MCF 10A (cell line): ENCODE measurements at regions not wholly inside any gene's neighbourhood (a gene's known extent, or its start where the extent isn't known, plus 50 kb on each side); places are given as distances from the start of the nearest gene placed in this dataset.

Experiments
- BruUV-seq: library from RNA; stranded (reverse); fragments of 400-500 nt; replicated peaks from 2 replicates; lab custom pipeline; 2021; lab: Mats Ljungman, UMichigan
- CTCF ChIA-PET: fragments of 300-600 bp; sonication (Branson Sonifier 250); formaldehyde crosslinking; extraction: SDS; loops from one replicate; lab custom pipeline; 2021; ENCODE audit warnings: antibody characterized with exemption, inconsistent platforms; lab: Yijun Ruan, JAX
- POLR2A ChIA-PET: fragments of 300-600, 350-650 bp; sonication (Branson Sonifier 250); formaldehyde crosslinking; extraction: SDS; loops from one replicate; lab custom pipeline; 2020; ENCODE audit warnings: antibody characterized with exemption, inconsistent platforms; lab: Yijun Ruan, JAX
- DNase-seq: peaks from one replicate; pipeline ENCODE4 v3.0.0-alpha.2; 2018; ENCODE audit not compliant: unreplicated experiment
- H3K27ac Mint-ChIP-seq: one replicate; pipeline ENCODE4 v1.8.0; 2022; ENCODE audit warnings: mild to moderate bottlenecking, low read depth, mixed read lengths; ENCODE audit not compliant: unreplicated experiment
- H3K27me3 Mint-ChIP-seq: one replicate; pipeline ENCODE4 v1.8.0; 2022; ENCODE audit warnings: mixed read lengths; ENCODE audit not compliant: insufficient read depth, unreplicated experiment
- H3K36me3 Mint-ChIP-seq: one replicate; pipeline ENCODE4 v1.8.0; 2022; ENCODE audit warnings: mild to moderate bottlenecking, moderate library complexity, mixed read lengths; ENCODE audit not compliant: insufficient read depth, unreplicated experiment
- H3K4me1 Mint-ChIP-seq: one replicate; pipeline ENCODE4 v1.8.0; 2022; ENCODE audit warnings: mixed read lengths; ENCODE audit not compliant: insufficient read depth, unreplicated experiment
- H3K4me3 Mint-ChIP-seq: one replicate; pipeline ENCODE4 v1.8.0; 2022; ENCODE audit warnings: mild to moderate bottlenecking, moderate library complexity, mixed read lengths; ENCODE audit not compliant: unreplicated experiment
- H3K9me3 Mint-ChIP-seq: one replicate; pipeline ENCODE4 v1.8.0; 2022; ENCODE audit warnings: mixed read lengths; ENCODE audit not compliant: unreplicated experiment
- intact Hi-C: fragments of 100-400 bp; cut with micrococcal nuclease; formaldehyde crosslinking; loops from 2 replicates; pipeline ENCODE4 v1.14.1; 2022
- TF ChIP-seq, protein P1 (sequence below): fragments of 200-600 bp; IDR thresholded peaks from one replicate; pipeline ENCODE4 v1.8.0; 2022; ENCODE audit warnings: antibody characterized with exemption, mild to moderate bottlenecking; ENCODE audit not compliant: unreplicated experiment

DNA sequence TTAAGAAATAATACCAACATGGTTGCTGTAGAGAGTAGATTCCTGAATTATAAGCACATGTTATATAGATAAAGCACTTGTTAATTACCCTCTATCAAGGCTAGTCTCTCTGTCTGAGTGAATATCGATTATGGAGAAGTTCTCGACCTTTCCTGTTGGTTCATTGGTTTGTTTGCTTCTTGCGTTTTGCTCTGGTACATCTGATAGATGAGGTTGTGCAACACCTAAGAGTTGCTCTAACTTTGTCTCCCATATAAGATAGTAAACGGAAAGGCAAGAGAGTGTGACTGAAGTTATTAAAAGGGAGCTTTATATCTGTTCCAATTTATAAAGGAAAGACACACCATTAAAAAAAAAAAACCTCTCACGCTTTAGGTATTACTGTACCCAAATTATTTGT, 69.0 kb downstream of the PYDC2 start:
- TF ChIP-seq, protein P1, sequence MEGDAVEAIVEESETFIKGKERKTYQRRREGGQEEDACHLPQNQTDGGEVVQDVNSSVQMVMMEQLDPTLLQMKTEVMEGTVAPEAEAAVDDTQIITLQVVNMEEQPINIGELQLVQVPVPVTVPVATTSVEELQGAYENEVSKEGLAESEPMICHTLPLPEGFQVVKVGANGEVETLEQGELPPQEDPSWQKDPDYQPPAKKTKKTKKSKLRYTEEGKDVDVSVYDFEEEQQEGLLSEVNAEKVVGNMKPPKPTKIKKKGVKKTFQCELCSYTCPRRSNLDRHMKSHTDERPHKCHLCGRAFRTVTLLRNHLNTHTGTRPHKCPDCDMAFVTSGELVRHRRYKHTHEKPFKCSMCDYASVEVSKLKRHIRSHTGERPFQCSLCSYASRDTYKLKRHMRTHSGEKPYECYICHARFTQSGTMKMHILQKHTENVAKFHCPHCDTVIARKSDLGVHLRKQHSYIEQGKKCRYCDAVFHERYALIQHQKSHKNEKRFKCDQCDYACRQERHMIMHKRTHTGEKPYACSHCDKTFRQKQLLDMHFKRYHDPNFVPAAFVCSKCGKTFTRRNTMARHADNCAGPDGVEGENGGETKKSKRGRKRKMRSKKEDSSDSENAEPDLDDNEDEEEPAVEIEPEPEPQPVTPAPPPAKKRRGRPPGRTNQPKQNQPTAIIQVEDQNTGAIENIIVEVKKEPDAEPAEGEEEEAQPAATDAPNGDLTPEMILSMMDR: no peak
- Mint-ChIP-seq H3K4me1 (no peaks in the 10 kb centered on the region), H3K27ac (no peak overlapping the region), H3K4me3 (no peak overlapping the region), H3K9me3 (no peaks in the 10 kb centered on the region), H3K27me3 (no peaks in the 10 kb centered on the region), H3K36me3 (no peaks in the 10 kb centered on the region)
- no TSS peak for BruUV-seq
- no peak for DNase-seq
- CTCF ChIA-PET: no interaction called here
- intact Hi-C loops: no loop called here
- POLR2A ChIA-PET: interaction anchor here (1.1 kb wide), 1 partner anchor 9 kb away, joined by 4 read pairs; no protein-coding TSS in a partner anchor

- DNase-seq: no peak
- H3K4me1 Mint-ChIP-seq: no peaks in the 10 kb centered on the region
- CTCF ChIA-PET: no interaction called here
Observed at GRCh38 chr3:191531434-191531972, 70.5 kb downstream of the PYDC2 start.

DNA sequence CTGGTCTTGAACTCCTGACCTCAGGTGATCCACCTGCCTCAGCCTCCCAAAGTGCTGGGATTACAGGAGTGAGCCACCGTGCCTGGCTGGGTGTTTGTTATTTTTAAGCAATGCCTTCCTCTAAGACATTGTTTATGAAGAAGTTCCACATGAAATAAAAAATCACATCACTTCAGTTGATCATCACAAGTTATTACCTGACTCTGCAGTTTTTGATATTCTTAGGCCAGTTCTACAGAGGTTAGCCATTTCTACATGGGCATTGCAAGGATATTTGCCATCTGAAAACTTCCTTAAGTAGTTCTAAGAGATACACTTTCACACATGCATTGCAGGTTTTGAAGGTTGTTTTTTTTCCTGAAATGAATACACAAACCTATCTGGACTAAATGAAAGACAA, 82.1 kb downstream of the PYDC2 start:
- CTCF ChIA-PET: no interaction called here
- BruUV-seq: no TSS peak
- no peaks in the 10 kb centered on the region for H3K27me3 Mint-ChIP-seq

More at GRCh38 chr3:191531434-191531972, 70.5 kb downstream of the PYDC2 start:
- TF ChIP-seq, protein P1: no peak
- no peak overlapping the region for H3K27ac Mint-ChIP-seq
- H3K36me3 Mint-ChIP-seq: no peaks in the 10 kb centered on the region
- POLR2A ChIA-PET: no interaction called here
- H3K9me3 Mint-ChIP-seq: no peaks in the 10 kb centered on the region
- no peak overlapping the region for H3K4me3 Mint-ChIP-seq
- BruUV-seq: no TSS peak
- H3K27me3 Mint-ChIP-seq: no peaks in the 10 kb centered on the region
- intact Hi-C loops: no loop called here

DNA sequence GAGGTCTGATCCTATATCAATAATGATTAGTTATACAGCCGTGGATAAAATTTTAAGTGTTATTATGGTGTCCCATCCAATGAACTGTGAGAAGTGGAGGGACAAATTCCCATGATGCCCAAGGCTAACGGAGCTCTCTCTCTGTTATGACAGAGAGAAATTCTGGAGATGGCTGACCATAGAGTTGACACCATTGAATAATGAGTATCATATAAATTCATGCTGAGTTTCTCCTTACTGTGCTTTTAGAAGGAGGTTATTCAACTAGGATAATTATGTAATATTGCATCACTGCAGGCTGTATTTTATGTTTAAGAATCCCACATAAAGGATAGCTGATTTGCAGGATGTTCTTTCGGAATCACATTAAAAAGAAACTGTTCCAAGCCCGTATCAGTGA, 82.9 kb downstream of the PYDC2 start:
- ChIA-PET POLR2A (no interaction called here), CTCF (no interaction called here)
- intact Hi-C loops: no loop called here
- BruUV-seq: no TSS peak
- DNase-seq: no peak
- Mint-ChIP-seq H3K36me3 (no peaks in the 10 kb centered on the region), H3K27me3 (no peaks in the 10 kb centered on the region), H3K4me3 (no peak overlapping the region), H3K9me3 (peaks cover 22% of the 10 kb centered on the region), H3K27ac (no peak overlapping the region), H3K4me1 (no peaks in the 10 kb centered on the region)
- TF ChIP-seq, protein P1: no peak

More for the DNA sequence above, 82.1 kb downstream of the PYDC2 start:
- Mint-ChIP-seq H3K36me3 (no peaks in the 10 kb centered on the region), H3K27ac (no peak overlapping the region), H3K4me1 (no peaks in the 10 kb centered on the region), H3K9me3 (peaks cover 13% of the 10 kb centered on the region), H3K4me3 (no peak overlapping the region)
- TF ChIP-seq, protein P1: no peak
- intact Hi-C loops: no loop called here
- POLR2A ChIA-PET: no interaction called here
- no peak for DNase-seq
